B cell (primary cell): ENCODE measurements at regions not wholly inside any gene's neighbourhood (a gene's known extent, or its start where the extent isn't known, plus 50 kb on each side); places are given as distances from the start of the nearest gene placed in this dataset.

Experiments
- ATAC-seq: fragments of 200-7000 bp; cut with Tn5 transposase; one replicate; pipeline ENCODE4 v1.10.0; 2021; ENCODE audit warnings: low read depth, mild to moderate bottlenecking, moderate number of reproducible peaks, moderate library complexity
- CTCF ChIA-PET: fragments of 350-600 bp; sonication (Branson Sonifier 250); formaldehyde crosslinking; loops from one replicate; lab custom pipeline; 2021; ENCODE audit warnings: antibody characterized with exemption, inconsistent platforms; lab: Charles Lee
- POLR2A ChIA-PET: fragments of 350-600 bp; sonication (Branson Sonifier 250); formaldehyde crosslinking; loops from one replicate; lab custom pipeline; 2021; ENCODE audit warnings: antibody characterized with exemption; lab: Charles Lee
- DNase-seq: peaks from one replicate; pipeline ENCODE4 v3.0.0; 2013
- H2AFZ ChIP-seq: 2 replicates; pipeline ENCODE4 v1.6.1; 2012; ENCODE audit warnings: mild to moderate bottlenecking, low read depth, low read length; ENCODE audit not compliant: insufficient read depth, poor library complexity, severe bottlenecking
- H3K27ac ChIP-seq, 2 donors: 1 replicate in 1 of 2; 2 replicates in 1 of 2; pipeline ENCODE4 v1.5.1; 2012 to 2013; ENCODE audit warnings: low read length in 2 of 2, mild to moderate bottlenecking in 2 of 2, moderate library complexity in 1 of 2
- H3K27me3 ChIP-seq, 4 experiments: fragments of 200-600 bp in 1 of 4; sonication (generic) in 1 of 4; replicated peaks in 1 of 4; 1 replicate in 2 of 4; 2 replicates in 2 of 4; pipeline versions ENCODE4 v1.6.1 to v1.7.0; 2013 to 2016; ENCODE audit warnings: low read length in 3 of 4, mild to moderate bottlenecking in 2 of 4, mixed read lengths in 1 of 4, moderate library complexity in 1 of 4; ENCODE audit not compliant: insufficient read depth in 4 of 4, control insufficient read depth in 3 of 4; ENCODE audit errors: control extremely low read depth in 1 of 4
- H3K36me3 ChIP-seq, 2 experiments: replicated peaks in 1 of 2; 1 replicate in 1 of 2; 2 replicates in 1 of 2; pipeline versions ENCODE4 v1.6.1 to v1.7.1; 2013; ENCODE audit warnings: low read length in 1 of 2; ENCODE audit not compliant: insufficient read depth in 2 of 2, control insufficient read depth in 1 of 2; ENCODE audit errors: control extremely low read depth in 1 of 2, extremely low read depth in 1 of 2
- H3K4me1 ChIP-seq, 2 donors: fragments of 200-600 bp in 1 of 2; sonication (generic) in 1 of 2; 1 replicate in 1 of 2; 2 replicates in 1 of 2; pipeline versions ENCODE4 v1.5.1 to v1.6.1; 2013 to 2017; ENCODE audit warnings: low read length in 2 of 2; ENCODE audit not compliant: control insufficient read depth in 2 of 2, insufficient read depth in 2 of 2
- H3K4me2 ChIP-seq: replicated peaks from 2 replicates; pipeline ENCODE3; 2012; ENCODE audit warnings: mild to moderate bottlenecking, low read depth, low read length; ENCODE audit not compliant: poor library complexity, severe bottlenecking
- H3K4me3 ChIP-seq, 5 experiments: fragments of 200-600 bp in 1 of 5; sonication (generic) in 1 of 5; 1 replicate in 3 of 5; 2 replicates in 2 of 5; pipeline versions ENCODE4 v1.5.1 to v1.7.0; 2011 to 2016; ENCODE audit warnings: low read length in 4 of 5, mild to moderate bottlenecking in 4 of 5, low read depth in 2 of 5, control low read depth in 1 of 5, moderate library complexity in 1 of 5; ENCODE audit not compliant: insufficient read depth in 1 of 5; ENCODE audit errors: control extremely low read depth in 1 of 5, extremely low read depth in 1 of 5
- H3K79me2 ChIP-seq: fragments of 200-600 bp; sonication (generic); one replicate; pipeline ENCODE4 v1.6.0; 2016; ENCODE audit warnings: low read length; ENCODE audit not compliant: control insufficient read depth, insufficient read depth
- H3K9ac ChIP-seq: fragments of 200-600 bp; sonication (generic); 2 replicates; pipeline ENCODE4 v1.6.1; 2017; ENCODE audit warnings: mild to moderate bottlenecking, low read length, moderate library complexity
- H3K9me3 ChIP-seq, 3 donors: one replicate each; pipeline versions ENCODE4 v1.6.1 to v1.7.1; 2013; ENCODE audit warnings: low read length in 2 of 3; ENCODE audit not compliant: control insufficient read depth in 2 of 3, insufficient read depth in 1 of 3; ENCODE audit errors: control extremely low read depth in 1 of 3
- H4K20me1 ChIP-seq: 2 replicates; pipeline ENCODE4 v1.6.0; 2012; ENCODE audit warnings: mild to moderate bottlenecking, low read length; ENCODE audit not compliant: insufficient read depth, control insufficient read depth, poor library complexity, severe bottlenecking
- H3K27ac Mint-ChIP-seq: one replicate; pipeline ENCODE4 v1.8.0; 2021; ENCODE audit warnings: mixed read lengths
- H3K27me3 Mint-ChIP-seq: one replicate; pipeline ENCODE4 v1.8.0; 2021; ENCODE audit warnings: mixed read lengths
- H3K4me1 Mint-ChIP-seq: one replicate; pipeline ENCODE4 v1.8.0; 2021; ENCODE audit warnings: mixed read lengths
- H3K4me3 Mint-ChIP-seq: one replicate; pipeline ENCODE4 v1.8.0; 2021; ENCODE audit warnings: mixed read lengths
- H3K9me3 Mint-ChIP-seq: one replicate; pipeline ENCODE4 v1.8.0; 2022; ENCODE audit warnings: mixed read lengths; ENCODE audit not compliant: insufficient read depth
- CTCF ChIP-seq: fragments of 200-600 bp; IDR thresholded peaks from one replicate; pipeline ENCODE4 v1.8.0; 2022; ENCODE audit warnings: antibody characterized with exemption, mild to moderate bottlenecking
- EZH2 ChIP-seq: IDR thresholded peaks from 2 replicates; pipeline ENCODE4 v1.6.1; 2012; ENCODE audit warnings: borderline replicate concordance, low read depth, mild to moderate bottlenecking, moderate library complexity, low read length; ENCODE audit not compliant: insufficient read depth, poor library complexity, severe bottlenecking
- WGBS: methylation state at CpG from one replicate; pipeline ENCODE4 v1.1.5; 2013; ENCODE audit warnings: missing lambda C conversion rate; ENCODE audit not compliant: insufficient coverage; 5-methylcytosine and 5-hydroxymethylcytosine counted together
- intact Hi-C: fragments of 100-400 bp; cut with micrococcal nuclease; formaldehyde crosslinking; loops from one replicate; pipeline ENCODE4 v1.10.0; 2022

DNA sequence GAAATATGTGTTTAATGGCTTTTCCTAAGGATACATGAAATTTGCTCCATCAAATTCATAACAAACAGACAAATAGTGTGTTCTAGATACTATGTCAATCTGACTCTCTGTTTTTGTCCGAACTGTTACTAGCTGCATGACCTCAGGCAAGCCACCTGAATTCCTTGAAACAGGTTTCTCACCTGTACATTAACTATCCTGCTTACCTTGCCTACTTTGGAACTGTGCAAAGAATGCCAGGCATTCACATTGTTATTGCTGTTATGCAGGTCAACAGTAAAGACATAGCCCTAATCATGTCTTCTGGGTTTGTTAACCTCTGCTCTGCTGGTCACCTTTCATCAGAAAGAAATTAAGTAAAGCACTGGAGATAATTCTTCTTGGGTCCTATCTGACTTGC, 1283.9 kb upstream of the CELF2 start:
- POLR2A ChIA-PET, result no interaction called here
- intact Hi-C loops, result no loop called here

DNA sequence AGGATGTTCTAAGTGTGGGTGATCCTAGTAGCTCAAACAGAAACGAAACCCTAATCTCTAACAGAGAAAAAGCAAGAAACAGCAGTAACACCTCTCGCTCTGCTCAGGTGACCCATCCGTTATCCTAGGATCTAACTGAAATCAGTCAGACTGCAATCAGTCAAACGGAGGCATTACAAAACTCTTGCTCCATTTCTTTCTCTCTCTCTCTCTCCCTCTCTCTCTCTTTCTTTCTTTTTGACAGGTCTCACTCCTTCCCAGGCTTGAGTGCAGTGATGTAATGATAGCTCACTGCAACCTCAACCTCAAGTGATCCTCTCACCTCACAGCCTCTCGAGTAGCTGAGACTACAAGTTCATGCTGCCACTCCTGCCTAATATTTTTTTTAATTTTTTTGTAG, 1283.5 kb upstream of the CELF2 start:
- CTCF ChIA-PET, result no interaction called here
- no peak overlapping the region for H3K27ac ChIP-seq
- H3K27me3 ChIP-seq, result no peaks in the 10 kb centered on the region
- H3K36me3 ChIP-seq, result no peaks in the 10 kb centered on the region
- Mint-ChIP-seq H3K4me1 (no peaks in the 10 kb centered on the region), H3K9me3 (no peaks in the 10 kb centered on the region), H3K27ac (no peak overlapping the region), H3K4me3 (no peak overlapping the region), H3K27me3 (no peaks in the 10 kb centered on the region)
- H3K9me3 ChIP-seq, result peaks cover 0 to 1% (median 0%) of the 10 kb centered on the region in 3 donors
- no peak for TF ChIP-seq EZH2
- TF ChIP-seq CTCF, result no peak
- no peaks in the 10 kb centered on the region for H3K79me2 ChIP-seq
- DNase-seq, result no peak
- no peak overlapping the region for H3K9ac ChIP-seq
- ATAC-seq, result no peak
- intact Hi-C loops, result no loop called here
- no peak overlapping the region for H3K4me3 ChIP-seq
- WGBS, result 89% methylated on average over 4 of the region's 5 CpGs
- H3K4me1 ChIP-seq, result no peaks in the 10 kb centered on the region
- no peak overlapping the region for H2AFZ ChIP-seq
- no peaks in the 10 kb centered on the region for H4K20me1 ChIP-seq
- POLR2A ChIA-PET, result no interaction called here
- no peak overlapping the region for H3K4me2 ChIP-seq

More for the DNA sequence above, 1283.9 kb upstream of the CELF2 start:
- no peak overlapping the region for H3K4me2 ChIP-seq
- TF ChIP-seq EZH2, result no peak
- TF ChIP-seq CTCF, result no peak
- DNase-seq (no peak), ATAC-seq (no peak)
- H3K27ac ChIP-seq, result no peak overlapping the region
- H3K9ac ChIP-seq, result no peak overlapping the region
- H3K9me3 Mint-ChIP-seq, result no peaks in the 10 kb centered on the region
- H3K36me3 ChIP-seq, result no peaks in the 10 kb centered on the region
- WGBS, result 80% methylated on average over 1 of the region's 1 CpG
- H3K4me3 Mint-ChIP-seq, result no peak overlapping the region
- H3K4me1 Mint-ChIP-seq, result no peaks in the 10 kb centered on the region
- CTCF ChIA-PET, result no interaction called here
- no peaks in the 10 kb centered on the region for H3K79me2 ChIP-seq
- H3K27me3 ChIP-seq, result no peaks in the 10 kb centered on the region
- no peaks in the 10 kb centered on the region for H4K20me1 ChIP-seq
- H3K4me1 ChIP-seq, result no peaks in the 10 kb centered on the region
- no peak overlapping the region for H3K4me3 ChIP-seq
- no peak overlapping the region for H3K27ac Mint-ChIP-seq
- H3K27me3 Mint-ChIP-seq, result no peaks in the 10 kb centered on the region
- no peak overlapping the region for H2AFZ ChIP-seq
- peaks cover 0 to 1% (median under 1%) of the 10 kb centered on the region in 3 donors for H3K9me3 ChIP-seq
